DMS153 treated with DMSO at 0.1 percent for 48 hours (cell line): ENCODE measurements at regions not wholly inside any gene's neighbourhood (a gene's known extent, or its start where the extent isn't known, plus 50 kb on each side); places are given as distances from the start of the nearest gene placed in this dataset.

Source experiments
- DNase-seq: peaks from one replicate; lab custom pipeline; 2025; ENCODE audit not compliant: unreplicated experiment; lab: John Stamatoyannopoulos, UW

DNA sequence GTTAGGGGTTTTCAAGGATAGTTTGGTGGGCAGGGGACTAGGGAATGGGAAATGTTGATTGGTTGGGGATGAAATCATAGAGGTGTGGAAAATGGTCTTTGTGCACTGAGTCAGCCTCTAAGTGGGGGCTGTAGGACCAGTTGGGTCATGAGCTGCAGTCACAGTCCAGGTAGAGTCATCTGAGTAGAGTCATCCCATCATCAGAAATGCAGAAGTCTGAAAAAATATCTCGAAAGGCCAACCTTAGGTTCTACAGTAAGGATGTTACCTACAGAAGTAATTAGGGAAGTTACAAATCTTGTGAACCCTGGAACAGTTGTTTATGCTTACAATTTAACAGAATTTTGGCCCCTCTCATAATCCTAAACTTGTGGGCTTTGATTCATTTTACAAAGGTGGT is 63.4 kb upstream of the AP1S2 start:
- DNase-seq, result no peak

DNA sequence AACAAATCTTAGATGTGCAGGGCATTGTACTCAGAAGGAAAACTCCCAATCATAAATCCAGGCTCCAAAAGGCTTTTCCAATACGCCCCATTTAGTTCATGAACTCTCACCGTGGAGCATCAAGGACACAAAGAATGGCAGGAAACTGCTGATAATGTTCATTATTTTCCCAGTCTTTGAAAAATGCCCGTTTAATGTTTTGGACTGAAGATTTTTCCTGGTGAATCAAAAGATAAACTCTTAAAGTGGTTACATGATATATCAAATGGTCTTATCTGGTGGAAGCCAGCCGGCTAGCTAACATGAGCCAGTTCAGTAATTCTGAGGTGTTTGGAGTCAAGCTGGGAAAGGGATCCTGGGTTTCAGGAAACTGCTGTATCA is 62.1 kb upstream of the AP1S2 start:
- DNase-seq, result no peak

DNA sequence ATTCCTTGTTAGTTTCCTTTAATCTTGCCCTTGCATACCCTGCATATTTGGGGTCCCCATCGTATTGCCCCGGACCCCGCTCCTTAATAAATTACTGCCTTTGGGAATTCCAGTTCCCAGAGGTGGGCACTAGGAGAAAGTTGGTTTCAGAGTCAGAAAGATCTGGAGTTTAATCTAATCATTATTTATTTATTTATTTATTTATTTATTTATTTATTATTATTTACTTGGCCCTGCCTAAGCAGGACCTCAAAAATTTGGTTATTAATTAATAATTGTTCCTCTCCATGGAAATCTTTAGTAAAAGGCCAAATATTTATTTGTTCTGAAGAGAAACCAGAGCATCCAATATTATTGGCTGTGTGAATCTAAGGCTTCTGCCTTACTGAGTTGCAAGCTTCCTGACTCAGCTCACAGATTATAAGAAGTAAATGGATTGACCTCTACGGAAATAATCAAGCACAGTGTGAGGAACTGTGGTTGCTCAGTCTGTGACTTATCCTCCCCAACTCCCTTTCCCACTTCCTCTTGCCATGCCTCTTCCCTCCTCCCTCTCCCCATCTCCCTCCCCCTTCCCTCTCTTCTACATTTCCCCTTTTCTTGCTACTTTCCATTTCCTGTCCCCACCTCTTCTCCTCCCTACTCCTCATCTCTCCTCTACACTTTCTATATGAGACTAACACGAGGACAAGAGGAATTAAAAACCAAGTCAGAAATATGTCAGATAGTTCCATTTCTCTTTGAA is 61.5 kb upstream of the AP1S2 start:
- no peak for DNase-seq

DNA sequence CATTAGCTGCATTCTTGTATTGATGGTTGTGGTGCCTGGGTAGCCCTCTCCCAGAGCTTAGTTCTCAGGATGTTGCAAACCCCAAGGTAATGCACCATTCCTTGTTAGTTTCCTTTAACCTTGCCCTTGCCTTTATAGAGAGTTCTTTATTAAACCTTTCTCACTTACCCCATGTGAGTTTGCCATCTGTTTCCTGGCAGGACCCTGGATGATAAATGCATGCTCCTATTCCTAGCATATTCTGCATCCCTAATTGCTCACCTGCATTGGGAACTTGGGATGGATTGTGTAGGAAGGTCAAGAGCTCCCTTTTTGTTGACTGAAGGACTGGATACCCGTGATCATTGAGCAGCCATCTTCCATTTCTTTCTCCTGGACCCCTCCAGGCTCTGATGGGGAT is 59.9 kb upstream of the AP1S2 start:
- no peak for DNase-seq

DNA sequence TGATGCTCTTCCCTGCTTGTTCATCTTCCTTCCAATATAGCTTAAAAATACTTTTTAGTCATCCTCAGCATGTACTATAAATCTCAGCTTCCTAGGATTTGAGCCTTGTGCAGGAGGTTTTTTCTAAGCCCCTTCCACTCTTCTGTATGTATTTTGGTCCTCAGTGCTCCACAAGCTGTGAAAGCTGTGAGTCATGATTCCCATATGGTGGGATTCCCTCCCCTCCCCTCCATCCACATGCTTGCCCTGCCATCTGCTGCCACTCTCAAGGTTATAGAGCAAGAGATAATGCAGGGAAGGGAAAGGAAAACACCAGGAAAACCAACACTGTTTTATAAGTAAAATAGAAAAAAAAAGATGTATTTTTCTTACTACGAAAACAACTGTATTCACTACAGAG is 58.5 kb upstream of the AP1S2 start:
- DNase-seq, result no peak

DNA sequence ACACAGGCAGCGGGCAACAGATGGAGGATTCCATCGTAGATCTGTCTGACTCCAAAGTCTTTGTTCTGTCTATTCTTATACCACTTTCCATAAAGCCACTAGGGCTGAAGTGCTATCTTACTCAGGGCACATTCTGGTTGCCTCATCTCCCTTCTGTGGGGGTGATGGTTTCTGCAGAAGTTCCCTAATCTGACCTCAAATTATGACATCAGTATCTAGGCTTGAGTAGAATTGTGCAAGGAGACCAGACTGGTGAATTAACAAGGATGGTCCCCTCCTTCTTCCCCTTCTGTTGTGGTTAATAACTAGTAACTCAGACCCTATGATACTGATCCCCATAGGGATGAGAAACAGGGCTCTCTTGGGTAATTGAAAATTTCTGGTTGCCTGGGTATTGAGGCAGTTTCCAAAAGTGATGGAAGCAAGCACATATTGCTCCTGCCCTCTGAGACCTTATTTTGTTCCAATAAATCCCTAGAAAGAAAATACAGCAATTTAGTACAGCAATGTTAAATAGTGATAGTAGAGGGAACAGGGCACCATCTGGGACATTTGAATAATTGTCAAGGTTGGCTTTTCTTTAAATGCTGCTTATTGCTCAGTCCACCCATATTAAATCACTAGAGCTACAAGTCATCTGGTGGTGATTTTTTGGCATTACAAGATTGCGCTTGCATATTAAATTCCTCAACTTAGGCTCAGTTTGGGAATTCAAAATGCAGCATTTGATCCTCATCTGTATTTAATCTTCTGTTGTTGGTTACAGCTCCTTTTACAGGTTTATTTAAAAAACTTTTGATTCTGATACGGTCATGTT is 57.3 kb upstream of the AP1S2 start:
- DNase-seq, result no peak

DNA sequence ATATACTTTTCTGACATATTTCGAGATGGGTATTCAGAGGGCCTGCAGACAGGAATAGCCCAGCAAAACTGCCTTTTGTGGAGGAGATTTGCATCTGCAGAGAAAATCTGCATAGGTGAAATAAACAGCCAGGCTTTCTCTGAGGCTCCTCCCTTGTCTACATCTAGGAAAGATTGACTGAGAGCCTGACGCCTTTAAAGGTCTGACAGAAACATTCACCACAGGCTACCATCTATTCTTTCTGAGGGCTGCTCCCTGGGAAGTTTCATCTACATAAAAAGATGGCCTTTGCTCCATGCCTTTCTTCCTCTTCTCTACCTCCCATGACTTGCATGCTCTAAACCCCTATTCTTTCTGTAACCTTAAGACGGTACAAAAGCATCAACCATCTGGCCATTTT is 55.0 kb upstream of the AP1S2 start:
- DNase-seq, result no peak

DNA sequence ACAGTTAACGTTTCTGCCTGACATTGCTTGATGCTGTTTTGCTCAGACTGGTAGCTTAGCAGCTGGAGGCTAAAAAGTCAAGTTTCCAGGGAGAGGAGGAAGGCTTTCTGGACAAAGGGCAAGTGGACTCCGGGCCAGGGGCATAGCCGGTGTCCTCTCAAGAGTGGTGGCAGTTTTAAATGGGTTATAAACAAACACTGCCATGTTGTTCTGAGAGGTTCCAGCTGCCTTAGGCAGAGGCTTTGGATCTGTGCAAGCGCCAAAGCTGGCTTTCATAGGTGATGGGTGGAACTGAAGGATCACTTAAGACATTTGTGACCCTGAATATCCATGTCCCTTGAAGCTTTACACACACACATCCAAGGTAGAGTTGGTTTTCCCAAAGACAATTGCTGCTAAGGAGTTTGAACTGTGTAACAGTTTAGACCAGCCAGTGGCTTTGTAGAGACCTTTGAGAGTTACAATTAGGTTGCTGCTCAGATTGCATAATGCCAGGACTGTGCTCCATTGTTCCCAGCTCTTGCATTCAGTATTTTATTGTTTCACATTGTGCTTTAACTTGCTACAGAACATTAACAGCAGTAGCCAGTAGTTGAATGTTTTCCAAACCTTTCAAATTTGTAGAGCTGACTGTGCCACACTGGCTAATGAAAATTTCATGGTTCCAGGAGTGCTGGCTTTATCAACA is 54.1 kb upstream of the AP1S2 start:
- no peak for DNase-seq

DNA sequence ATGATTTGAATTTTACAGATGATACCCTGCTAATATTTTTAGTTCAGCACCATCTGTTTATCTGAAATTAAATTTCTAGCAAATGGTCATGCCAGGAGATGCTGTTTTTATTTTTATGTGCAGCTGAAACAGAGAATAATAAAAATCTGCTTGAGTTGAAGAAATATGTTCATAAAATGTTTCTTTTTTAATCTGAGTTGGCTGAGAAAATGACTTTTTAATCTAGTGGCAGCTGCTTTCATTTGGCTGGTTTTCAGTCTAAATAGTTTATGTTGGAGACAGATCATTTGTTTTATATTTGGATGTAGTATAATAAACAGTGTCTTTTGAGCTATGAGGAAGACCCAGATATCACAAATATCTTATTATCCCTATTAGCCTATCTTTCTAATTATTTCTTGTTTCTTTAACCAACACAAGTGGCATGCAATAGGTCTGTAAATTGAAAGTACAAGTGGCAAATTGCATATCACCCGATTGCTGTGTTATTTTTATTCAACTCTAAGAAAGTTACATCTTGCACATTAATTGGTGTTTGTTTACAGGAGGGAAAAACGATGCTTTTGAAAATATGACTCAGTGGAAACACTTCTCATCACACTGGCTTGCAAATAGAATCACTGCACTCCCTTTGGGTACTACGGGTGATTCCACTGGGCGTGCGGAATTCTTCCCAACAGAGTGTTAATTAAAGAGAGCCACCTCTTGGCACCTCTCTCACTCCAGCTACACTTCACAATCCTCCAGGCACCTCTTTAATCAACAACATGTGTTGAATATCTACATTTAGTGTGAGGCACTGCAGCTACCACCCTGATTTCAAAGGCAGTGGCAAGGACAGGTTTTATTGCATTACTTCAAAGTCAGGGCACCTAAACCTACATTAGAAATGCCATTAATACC is 51.7 kb upstream of the AP1S2 start:
- DNase-seq, result no peak
